NCI-H69 (cell line): ENCODE measurements at regions not wholly inside any gene's neighbourhood (a gene's known extent, or its start where the extent isn't known, plus 50 kb on each side); places are given as distances from the start of the nearest gene placed in this dataset.

Experiments used
- DNase-seq: peaks from one replicate; lab custom pipeline; 2025; lab: John Stamatoyannopoulos, UW

DNA sequence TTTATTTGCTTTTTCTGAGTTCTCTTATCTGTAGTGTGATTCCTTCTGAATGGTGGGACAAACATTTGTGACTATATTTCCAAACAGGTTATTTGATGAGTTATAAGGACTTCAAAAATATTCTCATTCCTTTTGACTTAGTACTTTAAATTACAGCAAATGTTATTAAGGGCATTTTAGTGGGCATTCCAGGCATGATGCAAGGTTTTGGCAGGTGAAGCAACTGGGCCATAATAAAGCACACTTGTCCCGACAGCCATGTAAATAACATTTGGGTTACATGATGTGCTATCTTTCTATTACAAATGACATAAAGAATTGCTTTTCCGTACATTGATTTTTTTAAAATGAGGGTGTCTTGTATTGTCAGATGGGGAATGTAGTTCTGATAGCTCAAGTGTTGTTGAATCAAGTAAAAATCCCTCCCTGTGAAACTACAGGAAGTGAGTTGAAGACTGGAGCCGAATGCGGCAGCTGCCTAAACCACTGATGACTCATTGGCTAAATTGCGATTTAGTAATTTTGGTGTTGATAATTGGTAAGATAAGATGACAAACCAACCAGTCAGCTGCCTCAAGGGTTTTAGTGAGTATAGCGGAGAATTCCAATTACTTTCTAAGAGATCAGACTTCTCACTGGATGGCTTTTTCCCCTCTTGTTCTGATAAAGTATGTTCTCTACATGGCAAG lies 231.3 kb upstream of the NPY start:
- peak; percentile 83 for DNase-seq

DNA sequence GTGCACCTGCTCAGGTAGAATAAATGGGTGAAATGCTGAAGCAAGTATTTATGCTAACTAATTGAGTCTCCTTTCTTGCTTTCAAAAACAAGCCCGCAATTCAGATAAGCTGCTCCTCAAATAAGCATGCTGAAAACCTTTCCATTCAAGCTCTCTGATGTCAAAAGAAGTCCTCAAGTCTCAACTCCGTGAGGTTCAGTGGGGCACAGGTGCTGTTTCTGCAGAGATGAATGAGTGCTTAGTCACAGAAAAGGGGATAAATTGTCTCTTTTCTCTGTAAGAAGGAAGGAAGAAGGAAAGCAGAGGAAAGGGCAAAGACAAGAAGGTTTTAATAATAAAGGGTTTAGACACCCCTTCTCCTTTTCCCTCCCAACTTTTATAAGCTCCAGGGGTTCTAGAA lies 229.8 kb upstream of the NPY start:
- peak; percentile 7 for DNase-seq

DNA sequence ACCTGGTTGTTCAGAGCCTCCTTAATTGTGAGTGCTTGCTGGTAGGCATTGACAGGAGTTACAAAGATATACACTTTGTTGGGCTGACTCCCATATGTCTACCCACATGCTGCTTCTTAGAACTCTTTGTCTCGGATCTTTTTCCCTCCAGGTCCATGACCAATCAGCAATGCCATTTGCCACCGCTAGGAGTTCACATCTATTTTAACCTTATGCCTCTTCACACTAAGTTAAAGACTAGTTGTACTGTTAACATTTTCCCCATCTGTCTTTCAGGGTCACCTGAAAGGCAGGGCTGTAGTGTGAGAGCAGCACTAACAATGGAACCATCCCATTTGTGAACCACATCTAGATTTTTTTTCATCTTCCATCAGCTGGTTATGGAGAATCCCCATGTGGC lies 226.7 kb upstream of the NPY start:
- no peak for DNase-seq

DNA sequence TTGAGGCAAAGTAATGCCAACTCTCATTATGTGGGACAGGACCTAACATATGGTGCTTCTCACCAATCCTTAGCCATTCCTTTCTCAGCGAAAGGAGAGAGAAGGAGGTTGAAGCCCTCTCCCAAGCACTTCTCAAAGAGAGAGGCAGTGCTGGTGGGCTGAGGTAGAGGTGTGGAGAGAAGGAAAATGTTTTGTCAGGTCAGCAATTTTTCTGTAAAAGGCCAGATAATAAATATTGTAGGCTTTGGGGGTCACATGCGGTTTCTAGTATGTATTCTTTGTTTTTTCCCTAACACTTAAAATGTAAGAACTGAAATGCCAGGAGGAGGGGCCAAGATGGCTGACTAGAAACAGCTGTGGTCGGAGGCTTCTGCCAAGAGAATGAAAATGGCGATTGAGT lies 225.0 kb upstream of the NPY start:
- DNase-seq = no peak

DNA sequence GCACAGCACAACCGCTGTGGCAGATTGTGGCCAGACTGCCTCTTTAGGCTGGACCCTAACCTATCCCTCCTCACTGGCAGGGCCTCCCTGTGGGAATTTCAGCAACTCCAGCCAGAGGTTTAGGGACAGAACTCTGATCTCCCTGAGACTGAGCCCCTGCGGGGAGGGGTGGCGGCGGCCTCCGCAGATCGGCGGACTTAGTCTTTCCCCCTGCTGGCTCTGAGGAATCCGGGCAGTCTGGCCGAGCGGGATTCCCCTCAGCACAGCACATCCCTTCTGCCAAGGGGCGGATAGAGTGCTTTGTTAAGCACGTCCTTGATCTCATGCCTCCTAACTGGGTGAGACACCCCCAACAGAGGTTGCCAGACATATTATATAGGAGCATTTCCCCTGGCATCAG lies 224.2 kb upstream of the NPY start:
- DNase-seq = no peak

DNA sequence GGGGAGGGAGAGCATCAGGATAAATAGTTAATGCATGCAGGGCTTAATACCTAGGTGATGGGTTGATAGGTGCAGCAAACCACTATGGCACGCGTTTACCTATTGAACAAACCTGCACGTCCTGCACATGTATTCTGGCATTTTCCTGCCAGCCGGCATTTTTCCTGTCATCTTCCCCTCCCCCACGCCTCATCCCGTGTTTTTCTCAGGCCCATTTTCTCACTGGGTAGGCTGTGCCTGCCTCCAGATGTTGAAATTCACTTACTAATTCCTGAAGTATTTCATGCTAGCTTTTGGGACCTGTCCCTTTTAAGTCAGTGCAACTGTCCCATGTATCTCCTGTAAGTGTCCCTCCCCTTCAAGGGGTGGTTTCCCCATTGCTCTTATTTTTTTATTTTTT lies 220.3 kb upstream of the NPY start:
- no peak for DNase-seq

DNA sequence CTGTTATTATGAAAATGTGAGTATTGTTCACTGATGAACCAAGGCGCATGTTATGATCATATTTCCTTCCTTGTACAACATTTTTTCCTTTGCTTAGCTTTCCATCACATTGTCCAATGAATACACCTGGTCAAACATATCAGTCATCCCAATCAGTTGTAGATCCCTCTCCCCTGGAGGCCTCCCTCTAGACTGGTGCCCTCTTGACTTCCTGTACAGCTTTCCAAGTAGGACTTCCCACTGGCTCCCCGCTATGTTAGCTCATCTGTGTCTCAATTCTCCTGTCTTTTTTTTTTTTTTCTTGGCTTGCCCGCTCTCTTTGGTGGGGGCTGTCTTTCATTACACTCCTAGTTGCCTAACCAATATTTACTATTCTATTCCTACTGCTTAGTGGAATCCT lies 214.2 kb upstream of the NPY start:
- DNase-seq = peak; percentile 87

DNA sequence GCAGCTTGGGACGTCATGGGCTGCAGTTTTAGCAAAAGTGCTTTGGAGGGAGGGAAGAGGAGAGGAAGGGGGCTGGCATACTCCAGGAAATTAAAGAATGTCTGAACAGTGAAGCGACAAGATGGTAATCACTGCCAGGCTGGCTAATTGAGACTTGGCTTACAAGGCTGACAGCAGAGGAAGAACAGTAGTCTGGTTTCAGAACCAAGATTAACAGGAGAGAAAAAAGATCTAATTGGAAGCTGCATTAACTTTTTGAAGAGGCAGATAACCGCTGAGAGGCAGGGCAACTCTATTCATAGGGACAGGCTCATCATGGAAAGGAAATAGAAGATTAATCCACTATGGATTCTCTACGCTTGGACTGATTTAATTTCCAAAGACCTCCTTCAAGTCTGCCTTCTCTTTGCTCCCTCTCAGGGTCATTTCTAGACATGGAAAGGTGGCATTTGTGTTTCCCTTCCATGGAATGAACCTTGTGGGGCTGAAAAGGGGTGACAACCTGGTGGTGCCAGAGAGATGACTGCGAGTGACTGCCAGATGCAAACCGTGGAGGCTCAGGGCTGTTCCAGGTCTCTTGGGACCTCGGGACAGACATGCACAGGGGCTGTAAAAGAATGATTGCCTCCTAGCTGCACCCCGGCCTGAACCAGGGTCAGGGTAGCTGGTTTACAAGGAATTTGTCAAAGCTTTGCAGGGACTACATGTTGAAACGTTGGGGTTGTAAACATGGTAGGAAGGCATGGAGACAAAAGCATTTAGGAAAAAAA lies 210.2 kb upstream of the NPY start:
- no peak for DNase-seq

DNA sequence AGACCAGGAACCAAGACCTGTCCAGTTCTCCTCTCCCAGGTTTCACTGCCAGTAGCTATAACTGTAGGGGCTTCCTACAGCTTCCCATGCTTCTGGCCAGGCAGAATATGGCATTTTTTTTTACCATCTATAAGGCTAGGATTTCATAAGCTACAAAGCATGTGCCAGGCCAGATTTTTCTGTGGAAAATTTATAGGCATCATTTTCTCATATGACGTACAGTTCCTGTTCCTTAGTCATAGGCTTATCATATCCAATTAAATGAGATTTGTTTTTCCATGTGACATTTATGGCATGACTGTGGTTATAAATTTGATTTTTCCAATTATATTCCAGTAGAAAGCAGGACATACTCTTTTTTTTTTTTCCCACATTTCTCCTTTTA lies 208.6 kb upstream of the NPY start:
- peak; percentile 52 for DNase-seq

DNA sequence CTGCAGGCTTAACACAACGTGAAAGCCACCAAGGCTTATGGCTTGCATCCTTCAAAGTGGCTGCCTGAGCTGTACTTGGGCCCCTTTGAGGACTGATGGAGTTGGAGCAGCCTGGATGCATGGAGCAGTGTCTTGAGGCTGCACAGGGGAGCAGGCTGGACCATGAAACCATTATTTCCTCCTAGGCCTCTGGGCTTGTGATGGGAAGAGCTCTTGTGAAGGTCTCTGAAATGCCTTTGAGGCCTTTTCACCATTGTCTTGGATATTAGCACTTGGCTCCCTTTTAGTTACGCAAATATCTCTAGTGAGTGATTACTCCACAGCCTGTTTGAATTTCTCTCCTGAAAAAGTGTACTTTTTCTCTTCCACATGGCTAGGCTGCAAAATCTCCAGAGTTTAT lies 201.2 kb upstream of the NPY start:
- DNase-seq = no peak

DNA sequence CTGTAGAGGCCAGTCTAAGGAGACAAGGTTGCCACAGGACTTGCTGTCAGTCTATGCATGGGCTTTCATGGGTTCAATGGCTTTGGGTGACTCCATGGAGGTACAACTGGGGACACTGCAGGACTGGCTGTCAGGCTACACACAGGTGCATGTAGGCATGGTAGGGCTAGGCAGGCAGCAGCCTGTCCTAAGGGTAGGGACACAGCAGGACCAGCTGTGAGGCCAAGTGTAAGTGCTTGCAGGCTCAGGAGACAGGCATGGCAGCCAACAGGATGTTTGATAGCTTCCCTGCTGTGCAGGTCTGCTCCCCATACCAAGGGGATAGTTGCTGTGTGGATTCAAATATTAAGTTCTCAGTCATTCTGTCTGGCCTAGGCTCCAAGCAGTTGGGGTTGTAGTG lies 181.0 kb upstream of the NPY start:
- DNase-seq = peak; percentile 62

DNA sequence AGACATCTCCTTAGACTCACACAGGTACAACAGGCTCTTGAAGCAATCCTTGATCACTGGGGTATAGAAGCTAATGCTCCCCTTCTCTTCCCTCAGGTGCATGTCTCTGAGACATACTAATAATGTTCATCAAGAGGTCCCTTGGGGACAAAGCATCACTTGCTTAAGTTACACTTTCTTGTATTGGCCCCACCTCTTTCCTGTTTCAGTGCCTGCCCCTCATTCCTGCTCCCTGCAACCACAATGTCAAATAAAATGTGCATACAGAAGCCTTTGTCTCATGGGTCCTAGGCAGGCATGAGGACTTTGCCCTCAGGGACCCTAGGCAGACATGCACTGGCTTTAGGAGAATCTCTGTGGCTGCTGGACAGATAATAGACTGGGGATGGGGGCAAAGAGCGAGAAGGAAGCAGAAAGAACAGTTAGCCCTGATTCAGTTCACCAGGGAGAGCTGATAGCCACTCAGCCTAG lies 175.0 kb upstream of the NPY start:
- no peak for DNase-seq

DNA sequence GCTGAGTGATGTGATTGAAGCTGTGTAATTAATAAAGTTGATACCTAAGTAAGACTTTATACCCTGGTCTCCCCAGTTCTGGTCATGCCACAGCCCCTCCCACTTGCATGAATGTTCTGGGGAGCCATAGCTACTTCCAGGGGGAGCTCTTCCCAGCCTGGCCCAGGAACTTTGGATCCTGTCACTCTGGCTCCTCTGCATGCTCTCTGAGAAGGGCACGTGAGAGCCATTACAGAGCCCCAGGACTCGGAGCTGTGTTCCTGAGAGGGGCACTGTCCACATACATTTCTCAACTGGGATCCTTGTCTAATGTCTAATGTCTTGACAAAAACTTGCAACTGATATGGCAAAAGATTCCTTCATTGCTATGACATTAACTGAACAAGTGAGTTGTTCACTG lies 173.9 kb upstream of the NPY start:
- DNase-seq = no peak

DNA sequence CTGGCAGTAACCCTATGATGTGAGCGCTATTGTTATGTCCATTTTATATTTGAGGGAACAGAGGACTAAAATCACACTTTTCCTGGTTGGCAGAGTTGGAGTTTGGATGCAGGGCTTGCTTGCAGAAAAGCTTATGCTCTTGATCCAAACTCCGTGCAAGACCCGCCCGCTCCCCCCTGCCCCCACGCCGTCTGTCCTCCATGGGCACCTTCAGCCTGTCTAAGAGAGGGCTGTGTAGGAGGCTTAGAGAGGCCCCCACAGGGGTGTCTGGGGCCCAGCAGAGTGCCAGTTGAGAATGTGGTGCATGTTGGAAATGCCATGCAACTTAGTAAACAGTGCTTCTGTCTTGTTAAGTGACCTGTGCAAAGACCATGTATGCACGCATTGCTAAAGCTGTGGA lies 170.5 kb upstream of the NPY start:
- DNase-seq = no peak

DNA sequence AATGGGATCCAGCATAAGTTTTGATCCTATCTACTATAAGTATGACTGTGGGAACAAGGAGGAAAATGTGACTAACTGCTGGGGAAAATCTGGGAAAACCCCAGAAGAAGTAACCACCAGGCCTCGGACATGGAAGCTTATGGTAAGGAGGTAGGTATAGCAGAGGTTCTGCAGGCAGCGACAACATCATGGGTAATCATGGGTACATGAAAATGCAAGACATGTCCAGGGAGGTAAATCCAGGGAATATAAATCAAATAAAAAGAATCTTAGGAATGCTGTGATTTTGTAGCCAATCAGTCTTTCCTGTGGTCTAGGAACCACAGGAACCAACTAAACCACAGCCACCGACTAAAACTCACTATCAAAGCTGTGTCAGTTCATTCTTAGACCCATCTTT lies 168.3 kb upstream of the NPY start:
- DNase-seq = no peak

DNA sequence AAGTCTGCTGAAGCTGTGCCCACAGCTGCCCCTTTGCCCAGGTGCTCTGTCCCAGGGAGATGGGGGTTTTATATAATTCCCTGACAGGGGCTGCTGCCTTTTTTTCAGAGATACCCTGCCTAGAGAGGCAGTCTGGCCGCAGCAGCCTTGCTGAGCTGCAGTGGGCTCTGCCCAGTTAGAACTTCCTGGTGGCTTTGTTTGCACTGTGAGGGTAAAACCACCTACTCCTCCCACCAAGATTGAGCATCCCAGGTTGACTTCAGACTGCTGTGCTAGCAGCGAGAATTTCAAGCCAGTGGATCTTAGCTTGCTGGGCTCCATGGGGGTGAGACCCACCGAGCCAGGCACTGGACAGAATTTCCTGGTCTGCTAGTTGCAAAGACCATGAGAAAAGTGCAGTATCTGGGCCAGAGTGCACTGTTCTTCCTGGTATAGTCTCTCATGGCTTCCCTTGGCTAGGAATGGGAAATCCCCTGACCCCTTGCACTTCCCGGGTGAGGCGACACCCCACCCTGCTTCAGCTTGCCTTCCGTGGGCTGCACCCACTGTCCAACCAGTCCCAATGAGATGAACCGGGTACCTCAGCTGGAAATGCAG lies 166.0 kb upstream of the NPY start:
- peak; percentile 16 for DNase-seq

DNA sequence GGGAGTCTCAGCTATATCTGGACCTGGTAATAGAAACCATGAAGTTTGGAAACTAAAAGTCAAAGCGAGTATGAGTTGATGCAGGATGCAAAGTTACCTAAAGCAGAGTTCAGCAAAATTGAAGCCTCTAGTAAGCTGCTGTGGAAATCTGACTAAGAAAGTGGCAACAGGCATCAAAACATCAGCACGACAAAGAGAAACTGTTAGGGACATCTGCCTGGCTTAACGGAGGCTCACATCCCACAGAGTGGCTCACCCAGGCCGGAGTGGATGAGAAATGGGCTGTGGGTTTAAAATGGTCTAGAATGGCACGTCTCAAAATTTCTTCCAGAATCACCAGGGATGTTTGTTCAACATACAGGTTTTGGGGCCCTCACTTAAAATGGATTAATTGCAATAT lies 164.1 kb upstream of the NPY start:
- DNase-seq = peak; percentile 61

DNA sequence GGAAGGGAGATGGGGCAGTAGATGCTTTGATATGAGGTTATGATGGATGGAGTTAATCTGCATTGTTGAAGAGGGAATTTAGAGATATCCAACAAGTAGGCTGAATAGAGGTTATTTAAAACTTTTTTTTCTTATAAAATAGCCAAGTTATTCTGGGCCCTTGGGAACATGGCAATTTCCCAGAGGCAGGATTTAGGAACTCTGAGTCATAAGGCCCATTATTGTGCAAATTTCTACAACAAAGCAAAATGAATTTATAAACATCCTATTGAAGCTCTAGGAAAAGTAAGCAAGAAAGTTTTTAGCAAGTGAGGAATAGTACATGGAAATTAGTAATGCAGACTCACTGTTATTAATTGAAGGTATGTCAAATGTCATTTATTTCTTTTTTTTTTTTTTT lies 160.9 kb upstream of the NPY start:
- DNase-seq = no peak

DNA sequence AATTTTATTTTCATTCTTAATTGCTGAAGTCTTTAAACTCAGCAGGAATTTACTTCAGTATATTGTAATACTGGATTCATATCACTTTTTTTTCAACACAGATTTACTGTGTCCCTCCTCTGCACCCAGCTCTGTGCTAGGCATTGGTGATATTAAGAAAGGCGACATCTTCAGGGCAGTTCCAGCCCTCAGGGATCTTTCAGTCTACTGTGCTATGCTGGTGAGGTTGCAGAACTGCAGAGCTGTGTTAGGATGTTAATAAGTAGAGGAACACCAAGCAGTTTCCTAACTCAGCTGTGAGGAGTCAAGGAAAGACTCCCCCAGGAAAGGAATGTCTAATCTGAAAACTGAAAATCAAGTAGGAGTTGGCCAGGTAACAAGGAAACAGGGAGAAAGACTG lies 158.2 kb upstream of the NPY start:
- no peak for DNase-seq

DNA sequence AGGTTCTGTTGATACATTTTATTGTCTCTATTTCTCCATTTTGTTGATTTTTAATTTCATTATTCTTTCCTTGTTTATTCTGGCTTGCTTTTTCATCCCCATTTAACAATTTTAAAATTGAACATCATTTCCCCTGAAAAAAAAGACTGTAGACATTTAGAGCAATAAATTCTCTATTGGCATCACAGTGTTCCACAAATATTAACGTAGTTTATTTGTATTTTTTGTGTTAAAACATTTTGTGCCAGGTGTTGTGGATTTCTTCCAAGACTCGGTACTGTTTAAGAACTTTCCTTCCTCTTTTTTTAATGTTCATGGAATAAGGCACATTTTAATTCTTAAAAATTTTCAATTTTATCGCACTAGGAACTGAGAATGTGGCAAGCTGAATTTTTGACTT lies 156.1 kb upstream of the NPY start:
- DNase-seq = no peak

DNA sequence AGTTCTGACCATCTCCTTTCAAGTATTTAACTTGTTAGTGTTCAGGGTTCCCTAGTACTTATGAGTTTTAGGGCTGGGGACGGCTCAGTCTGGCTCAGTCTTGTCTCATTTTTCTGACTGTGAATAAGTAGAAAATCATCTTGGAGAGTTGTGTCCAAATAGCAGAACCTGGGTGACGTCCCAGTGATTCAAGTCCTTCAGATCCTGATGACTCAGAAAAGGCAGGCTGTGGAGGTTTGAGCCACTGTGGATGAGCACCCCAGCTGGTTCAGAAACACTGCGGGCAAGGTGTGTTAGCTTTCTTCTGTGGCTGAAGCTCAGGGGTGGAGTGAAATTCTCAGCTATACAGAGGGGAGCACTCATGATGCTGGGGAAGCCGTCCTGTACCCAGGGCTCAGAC lies 154.4 kb upstream of the NPY start:
- no peak for DNase-seq

DNA sequence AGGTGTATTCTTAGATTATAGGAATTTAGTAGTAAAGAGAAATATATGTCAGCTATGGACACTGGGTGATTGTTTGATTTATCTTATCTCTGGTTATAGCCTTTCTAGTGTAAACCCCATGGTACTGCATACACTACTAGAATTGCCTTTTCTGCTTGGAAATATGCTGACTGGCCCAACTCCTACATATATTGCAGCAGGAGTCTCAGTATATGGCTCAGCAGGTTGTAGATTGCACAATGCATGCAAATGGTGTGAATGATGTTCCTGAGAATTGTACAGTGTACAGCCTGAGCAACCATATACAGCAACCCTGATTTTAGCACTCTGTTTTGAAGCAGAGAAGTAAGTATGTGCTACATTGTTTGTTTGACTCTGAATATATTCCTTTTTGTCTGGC lies 153.4 kb upstream of the NPY start:
- no peak for DNase-seq

DNA sequence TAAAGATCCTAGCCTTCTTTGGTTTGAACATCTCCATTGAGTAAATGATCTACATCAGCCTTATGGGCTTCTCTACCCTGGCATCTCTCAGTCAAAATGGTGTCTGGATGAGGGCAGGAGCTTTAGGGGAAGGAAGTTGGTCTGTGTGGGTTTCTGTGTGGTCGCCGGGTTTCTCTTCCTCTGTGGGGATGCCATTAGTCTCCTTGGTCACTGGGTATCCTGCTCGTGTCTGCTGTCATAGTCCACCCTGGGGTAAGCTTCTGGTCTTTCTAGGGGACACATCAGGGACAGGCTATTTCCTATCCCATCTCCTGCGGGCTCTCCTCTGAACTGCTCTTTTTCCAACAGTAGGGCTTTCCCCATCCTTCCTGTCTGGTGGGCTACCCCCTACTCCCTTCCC lies 150.3 kb upstream of the NPY start:
- DNase-seq = no peak

DNA sequence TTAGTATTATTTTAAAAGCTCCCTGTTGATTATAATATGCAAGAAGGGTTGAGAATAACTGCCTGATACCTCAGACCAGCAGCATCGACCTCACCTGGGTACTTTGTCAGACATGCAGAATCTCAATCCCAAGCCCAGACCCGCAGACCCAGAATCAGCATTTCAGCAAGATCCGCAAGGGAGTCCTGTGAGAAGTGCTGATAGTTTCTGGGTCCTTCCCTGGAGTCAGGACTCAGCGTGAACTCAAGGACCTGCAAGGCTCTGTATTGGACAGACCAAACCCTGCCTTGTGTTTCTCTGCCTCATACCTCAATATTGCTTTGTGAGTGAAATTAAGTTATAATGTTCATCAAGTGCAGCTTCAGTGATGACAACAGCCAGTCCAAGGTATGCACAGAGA lies 149.5 kb upstream of the NPY start:
- DNase-seq = no peak
